ENCODE measurements at regions not wholly inside any gene's neighbourhood (a gene's known extent, or its start where the extent isn't known, plus 50 kb on each side); places are given as distances from the start of the nearest gene placed in this dataset.

DNA sequence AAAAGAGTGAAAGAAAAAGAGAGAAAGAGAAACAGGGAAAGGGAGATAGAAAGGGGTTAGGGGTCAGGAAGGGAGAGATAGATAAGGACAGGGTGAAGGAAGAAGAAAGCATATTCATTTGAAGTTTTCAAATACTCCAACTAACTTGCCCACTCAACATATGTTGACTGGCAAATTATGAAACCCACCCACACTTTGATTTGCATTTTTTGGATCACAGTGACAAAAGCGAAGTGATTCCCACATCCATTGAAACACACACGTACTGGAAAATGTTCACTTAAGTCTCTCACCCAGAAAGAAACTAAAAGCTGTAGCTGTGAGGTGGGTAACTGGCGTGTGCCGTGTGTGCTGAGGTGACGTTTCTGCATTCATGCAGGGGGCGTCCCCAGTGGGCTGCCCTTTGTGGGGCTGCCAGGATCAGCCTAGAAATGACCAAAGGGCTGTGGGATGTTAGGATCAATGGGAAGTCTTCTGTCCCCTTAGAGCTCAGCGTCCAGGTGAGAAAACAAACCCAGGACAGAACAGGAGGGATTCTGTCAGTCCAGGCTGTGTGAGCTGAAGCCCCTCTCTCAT, 134.9 kb upstream of the ADARB2 start:
- peaks cover 6% of the 10 kb centered on the region for H3K9me3 ChIP-seq (ENCODE audit: control insufficient read depth, low read length)
- H2AK5ac ChIP-seq (ENCODE audit: low read length, severe bottlenecking), result no peak overlapping the region
- no peak overlapping the region for H3K18ac ChIP-seq (ENCODE audit: low read depth in 1 of 2, low read length in 2 of 2)
- no peak overlapping the region for H2BK15ac ChIP-seq (ENCODE audit: low read depth, poor library complexity, severe bottlenecking)
- H3K4me3 ChIP-seq (ENCODE audit: insufficient read depth in 1 of 2, low read depth in 1 of 2, low read length in 2 of 2), result no peak overlapping the region
- no peak overlapping the region for H3K4me2 ChIP-seq (ENCODE audit: low read length, poor library complexity, severe bottlenecking)
- no peaks in the 10 kb centered on the region for H3K36me3 ChIP-seq (ENCODE audit: control insufficient read depth in 1 of 2, insufficient read depth in 2 of 2, low read depth in 1 of 2, low read length in 2 of 2)
- H2AFZ ChIP-seq (ENCODE audit: low read depth, low read length), result no peak overlapping the region
- H2BK12ac ChIP-seq (ENCODE audit: low read length in 2 of 2), result no peak overlapping the region
- H2BK5ac ChIP-seq (ENCODE audit: low read depth, low read length, poor library complexity, severe bottlenecking), result no peak overlapping the region
- no peak overlapping the region for H4K8ac ChIP-seq (ENCODE audit: low read length)
- H3K27ac ChIP-seq (ENCODE audit: low read length, poor library complexity, severe bottlenecking), result no peak overlapping the region
- H3K23ac ChIP-seq (ENCODE audit: low read length in 2 of 2), result no peak overlapping the region
- no peak overlapping the region for H4K91ac ChIP-seq (ENCODE audit: low read length)
- H3K9ac ChIP-seq (ENCODE audit: low read length), result no peak overlapping the region
- 78% methylated on average over 7 of the region's 7 CpGs for WGBS
- H3K4ac ChIP-seq (ENCODE audit: low read depth in 1 of 2, low read length in 2 of 2), result no peak overlapping the region
- no peaks in the 10 kb centered on the region for H3K4me1 ChIP-seq (ENCODE audit: control insufficient read depth, insufficient read depth, low read depth, low read length)
- H3K14ac ChIP-seq (ENCODE audit: low read length in 2 of 2), result no peak overlapping the region
- H3K27me3 ChIP-seq (ENCODE audit: control insufficient read depth in 1 of 2, insufficient read depth in 1 of 2, low read length in 2 of 2), result no peaks in the 10 kb centered on the region
- no peak overlapping the region for H2BK120ac ChIP-seq (ENCODE audit: low read depth, low read length)
- no peak for DNase-seq
- no peaks in the 10 kb centered on the region for H3K79me1 ChIP-seq (replicated peaks; ENCODE audit: low read length, poor library complexity, severe bottlenecking)

DNA sequence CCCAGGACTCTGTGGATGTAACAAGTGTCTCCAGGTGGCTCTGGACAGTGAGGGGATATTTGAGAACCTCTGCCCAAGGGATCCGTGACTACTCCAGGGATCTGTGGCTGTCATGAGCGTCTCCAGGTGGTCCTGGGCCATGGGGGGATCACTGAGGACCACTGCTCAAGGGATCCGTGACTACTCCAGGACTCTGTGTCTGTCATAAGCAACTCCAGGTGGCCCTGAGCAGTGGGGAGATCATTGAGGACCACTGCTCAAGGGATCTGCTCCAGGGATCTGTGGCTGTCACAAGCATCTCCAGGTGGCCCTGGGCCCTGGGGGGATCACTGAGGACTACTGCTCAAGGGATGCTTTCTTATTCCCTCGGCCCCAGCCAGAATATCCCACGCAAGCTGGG, 133.2 kb upstream of the ADARB2 start:
- H4K91ac ChIP-seq (ENCODE audit: low read length), result no peak overlapping the region
- no peak overlapping the region for H3K4me3 ChIP-seq (ENCODE audit: insufficient read depth in 1 of 2, low read depth in 1 of 2, low read length in 2 of 2)
- no peak overlapping the region for H2AFZ ChIP-seq (ENCODE audit: low read depth, low read length)
- H3K27ac ChIP-seq (ENCODE audit: low read length, poor library complexity, severe bottlenecking), result no peak overlapping the region
- H3K4ac ChIP-seq (ENCODE audit: low read depth in 1 of 2, low read length in 2 of 2), result no peak overlapping the region
- no peak overlapping the region for H2BK15ac ChIP-seq (ENCODE audit: low read depth, poor library complexity, severe bottlenecking)
- no peak overlapping the region for H3K4me2 ChIP-seq (ENCODE audit: low read length, poor library complexity, severe bottlenecking)
- no peak overlapping the region for H3K14ac ChIP-seq (ENCODE audit: low read length in 2 of 2)
- DNase-seq, result no peak
- no peaks in the 10 kb centered on the region for H3K79me1 ChIP-seq (replicated peaks; ENCODE audit: low read length, poor library complexity, severe bottlenecking)
- H2AK5ac ChIP-seq (ENCODE audit: low read length, severe bottlenecking), result no peak overlapping the region
- no peaks in the 10 kb centered on the region for H3K36me3 ChIP-seq (ENCODE audit: control insufficient read depth in 1 of 2, insufficient read depth in 2 of 2, low read depth in 1 of 2, low read length in 2 of 2)
- peaks cover 12% of the 10 kb centered on the region for H3K9me3 ChIP-seq (ENCODE audit: control insufficient read depth, low read length)
- H2BK12ac ChIP-seq (ENCODE audit: low read length in 2 of 2), result no peak overlapping the region
- 67% methylated on average over 5 of the region's 5 CpGs for WGBS
- H3K4me1 ChIP-seq (ENCODE audit: control insufficient read depth, insufficient read depth, low read depth, low read length), result no peaks in the 10 kb centered on the region
- H4K8ac ChIP-seq (ENCODE audit: low read length), result no peak overlapping the region
- no peak overlapping the region for H3K9ac ChIP-seq (ENCODE audit: low read length)
- no peaks in the 10 kb centered on the region for H3K27me3 ChIP-seq (ENCODE audit: control insufficient read depth in 1 of 2, insufficient read depth in 1 of 2, low read length in 2 of 2)
- no peak overlapping the region for H3K23ac ChIP-seq (ENCODE audit: low read length in 2 of 2)
- H3K18ac ChIP-seq (ENCODE audit: low read depth in 1 of 2, low read length in 2 of 2), result no peak overlapping the region
- no peak overlapping the region for H2BK120ac ChIP-seq (ENCODE audit: low read depth, low read length)
- H2BK5ac ChIP-seq (ENCODE audit: low read depth, low read length, poor library complexity, severe bottlenecking), result no peak overlapping the region

DNA sequence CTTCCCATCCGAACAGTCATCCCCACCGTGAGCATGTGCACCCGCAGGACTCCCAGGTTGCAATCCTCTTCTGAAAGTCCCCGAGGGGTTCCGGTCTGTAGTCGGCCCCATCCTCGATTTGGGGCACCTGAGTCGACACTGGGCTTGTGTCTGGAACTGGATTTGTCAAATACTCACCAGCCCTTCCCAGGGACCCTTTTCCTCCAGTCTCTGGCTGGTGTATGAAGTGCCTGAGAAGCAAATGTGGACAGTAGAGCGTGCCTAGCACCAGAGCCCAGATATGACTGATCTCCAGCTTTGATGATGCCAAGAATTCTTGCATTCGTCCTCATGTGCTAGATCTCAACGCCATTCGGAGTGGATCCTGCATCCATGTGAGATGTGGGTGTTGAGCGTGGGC, 132.5 kb upstream of the ADARB2 start:
- no peaks in the 10 kb centered on the region for H3K27me3 ChIP-seq (ENCODE audit: control insufficient read depth in 1 of 2, insufficient read depth in 1 of 2, low read length in 2 of 2)
- H3K4me3 ChIP-seq (ENCODE audit: insufficient read depth in 1 of 2, low read depth in 1 of 2, low read length in 2 of 2), result no peak overlapping the region
- H3K14ac ChIP-seq (ENCODE audit: low read length in 2 of 2), result no peak overlapping the region
- H3K18ac ChIP-seq (ENCODE audit: low read depth in 1 of 2, low read length in 2 of 2), result no peak overlapping the region
- H2BK15ac ChIP-seq (ENCODE audit: low read depth, poor library complexity, severe bottlenecking), result no peak overlapping the region
- no peaks in the 10 kb centered on the region for H3K36me3 ChIP-seq (ENCODE audit: control insufficient read depth in 1 of 2, insufficient read depth in 2 of 2, low read depth in 1 of 2, low read length in 2 of 2)
- H3K79me1 ChIP-seq (replicated peaks; ENCODE audit: low read length, poor library complexity, severe bottlenecking), result no peaks in the 10 kb centered on the region
- no peak overlapping the region for H2BK12ac ChIP-seq (ENCODE audit: low read length in 2 of 2)
- no peak overlapping the region for H2BK120ac ChIP-seq (ENCODE audit: low read depth, low read length)
- H3K4me1 ChIP-seq (ENCODE audit: control insufficient read depth, insufficient read depth, low read depth, low read length), result no peaks in the 10 kb centered on the region
- peaks cover 11% of the 10 kb centered on the region for H3K9me3 ChIP-seq (ENCODE audit: control insufficient read depth, low read length)
- no peak overlapping the region for H4K91ac ChIP-seq (ENCODE audit: low read length)
- H2BK5ac ChIP-seq (ENCODE audit: low read depth, low read length, poor library complexity, severe bottlenecking), result no peak overlapping the region
- H2AK5ac ChIP-seq (ENCODE audit: low read length, severe bottlenecking), result no peak overlapping the region
- no peak for DNase-seq
- no peak overlapping the region for H3K4ac ChIP-seq (ENCODE audit: low read depth in 1 of 2, low read length in 2 of 2)
- H3K23ac ChIP-seq (ENCODE audit: low read length in 2 of 2), result no peak overlapping the region
- no peak overlapping the region for H4K8ac ChIP-seq (ENCODE audit: low read length)
- no peak overlapping the region for H2AFZ ChIP-seq (ENCODE audit: low read depth, low read length)
- no peak overlapping the region for H3K27ac ChIP-seq (ENCODE audit: low read length, poor library complexity, severe bottlenecking)
- no peak overlapping the region for H3K4me2 ChIP-seq (ENCODE audit: low read length, poor library complexity, severe bottlenecking)
- 88% methylated on average over 12 of the region's 13 CpGs for WGBS
- no peak overlapping the region for H3K9ac ChIP-seq (ENCODE audit: low read length)

DNA sequence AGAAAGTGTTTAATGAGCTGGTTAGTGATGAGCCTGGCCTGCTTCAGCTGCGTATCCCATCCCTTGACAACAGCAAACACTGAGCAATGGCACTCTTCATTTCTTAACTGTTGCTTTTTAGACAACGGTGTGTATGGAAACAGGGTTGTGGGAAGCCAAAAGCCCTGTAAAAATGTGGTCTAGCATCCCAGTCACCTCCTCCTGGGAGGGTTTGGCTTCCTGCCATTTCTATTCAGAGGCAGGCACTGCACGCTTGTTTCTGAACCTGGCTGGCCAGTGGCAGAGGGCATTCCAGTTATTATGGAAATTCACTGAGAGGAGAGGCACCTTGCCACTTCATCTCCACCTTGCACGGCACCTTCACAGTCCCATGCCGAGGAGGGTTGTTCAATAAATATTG, 123.0 kb upstream of the ADARB2 start:
- H3K9ac ChIP-seq (ENCODE audit: low read length), result no peak overlapping the region
- H3K79me1 ChIP-seq (replicated peaks; ENCODE audit: low read length, poor library complexity, severe bottlenecking), result no peaks in the 10 kb centered on the region
- WGBS, result 89% methylated on average over 5 of the region's 5 CpGs
- H3K36me3 ChIP-seq (ENCODE audit: control insufficient read depth in 1 of 2, insufficient read depth in 2 of 2, low read depth in 1 of 2, low read length in 2 of 2), result no peaks in the 10 kb centered on the region
- no peak overlapping the region for H4K91ac ChIP-seq (ENCODE audit: low read length)
- H3K27me3 ChIP-seq (ENCODE audit: control insufficient read depth in 1 of 2, insufficient read depth in 1 of 2, low read length in 2 of 2), result no peaks in the 10 kb centered on the region
- H2BK12ac ChIP-seq (ENCODE audit: low read length in 2 of 2), result no peak overlapping the region
- no peaks in the 10 kb centered on the region for H3K4me1 ChIP-seq (ENCODE audit: control insufficient read depth, insufficient read depth, low read depth, low read length)
- H3K4ac ChIP-seq (ENCODE audit: low read depth in 1 of 2, low read length in 2 of 2), result no peak overlapping the region
- H2BK15ac ChIP-seq (ENCODE audit: low read depth, poor library complexity, severe bottlenecking), result no peak overlapping the region
- H3K4me2 ChIP-seq (ENCODE audit: low read length, poor library complexity, severe bottlenecking), result no peak overlapping the region
- H2AFZ ChIP-seq (ENCODE audit: low read depth, low read length), result no peak overlapping the region
- no peak overlapping the region for H3K23ac ChIP-seq (ENCODE audit: low read length in 2 of 2)
- H3K27ac ChIP-seq (ENCODE audit: low read length, poor library complexity, severe bottlenecking), result no peak overlapping the region
- H2BK5ac ChIP-seq (ENCODE audit: low read depth, low read length, poor library complexity, severe bottlenecking), result no peak overlapping the region
- H3K9me3 ChIP-seq (ENCODE audit: control insufficient read depth, low read length), result peaks cover 7% of the 10 kb centered on the region
- no peak overlapping the region for H3K14ac ChIP-seq (ENCODE audit: low read length in 2 of 2)
- no peak overlapping the region for H2AK5ac ChIP-seq (ENCODE audit: low read length, severe bottlenecking)
- no peak for DNase-seq
- H3K4me3 ChIP-seq (ENCODE audit: insufficient read depth in 1 of 2, low read depth in 1 of 2, low read length in 2 of 2), result no peak overlapping the region
- no peak overlapping the region for H2BK120ac ChIP-seq (ENCODE audit: low read depth, low read length)
- no peak overlapping the region for H4K8ac ChIP-seq (ENCODE audit: low read length)
- no peak overlapping the region for H3K18ac ChIP-seq (ENCODE audit: low read depth in 1 of 2, low read length in 2 of 2)

Data from mesenchymal stem cell (in vitro differentiated cells and primary cell).